Immature natural killer cell (primary cell): ENCODE measurements at regions not wholly inside any gene's neighbourhood (a gene's known extent, or its start where the extent isn't known, plus 50 kb on each side); places are given as distances from the start of the nearest gene placed in this dataset.

Experiments
- DNase-seq, 3 donors: peaks; one replicate each; pipeline ENCODE4 v3.0.0; 2022; ENCODE audit warnings: mixed read lengths in 1 of 3
- H3K27ac Mint-ChIP-seq, 6 donors: one replicate each; pipeline ENCODE4 v1.8.0; 2020; ENCODE audit warnings: mixed read lengths in 6 of 6, mild to moderate bottlenecking in 5 of 6, inconsistent platforms in 4 of 6, moderate library complexity in 3 of 6
- H3K27me3 Mint-ChIP-seq, 3 donors: one replicate each; pipeline ENCODE4 v1.8.0; 2020 to 2021; ENCODE audit warnings: low read depth in 3 of 3, mild to moderate bottlenecking in 3 of 3, mixed read lengths in 3 of 3, moderate library complexity in 3 of 3, inconsistent platforms in 1 of 3
- H3K36me3 Mint-ChIP-seq, 3 donors: one replicate each; pipeline ENCODE4 v1.8.0; 2020; ENCODE audit warnings: mixed read lengths in 3 of 3, inconsistent platforms in 2 of 3, mild to moderate bottlenecking in 2 of 3
- H3K4me1 Mint-ChIP-seq, 2 donors: one replicate each; pipeline ENCODE4 v1.8.0; 2020; ENCODE audit warnings: inconsistent platforms in 2 of 2, mild to moderate bottlenecking in 2 of 2, mixed read lengths in 2 of 2, moderate library complexity in 1 of 2
- H3K4me3 Mint-ChIP-seq, 5 donors: one replicate each; pipeline ENCODE4 v1.8.0; 2020; ENCODE audit warnings: mild to moderate bottlenecking in 5 of 5, mixed read lengths in 5 of 5, inconsistent platforms in 3 of 5, moderate library complexity in 3 of 5
- H3K9me3 Mint-ChIP-seq, 6 donors: one replicate each; pipeline ENCODE4 v1.8.0; 2020; ENCODE audit warnings: mild to moderate bottlenecking in 6 of 6, mixed read lengths in 6 of 6, inconsistent platforms in 4 of 6, moderate library complexity in 3 of 6

- Mint-ChIP-seq H3K27ac (no peak overlapping the region), H3K36me3 (no peaks in the 10 kb centered on the region), H3K9me3 (peaks cover 0 to 2% (median 0%) of the 10 kb centered on the region in 6 donors), H3K4me1 (no peaks in the 10 kb centered on the region), H3K4me3 (no peak overlapping the region), H3K27me3 (no peaks in the 10 kb centered on the region)
- no peak for DNase-seq
Measured at GRCh38 chr13:76214001-76214400, 577.9 kb downstream of the LMO7 start.

GRCh38 chr13:76213423-76213904 lies 577.3 kb downstream of the LMO7 start:
- no peaks in the 10 kb centered on the region for H3K36me3 Mint-ChIP-seq

GRCh38 chr13:76210262-76210661 lies 574.1 kb downstream of the LMO7 start:
- peaks cover 0 to 2% (median 0%) of the 10 kb centered on the region in 6 donors for H3K9me3 Mint-ChIP-seq
- H3K27me3 Mint-ChIP-seq = no peaks in the 10 kb centered on the region
- H3K4me3 Mint-ChIP-seq = no peak overlapping the region
- no peaks in the 10 kb centered on the region for H3K36me3 Mint-ChIP-seq
- H3K27ac Mint-ChIP-seq = no peak overlapping the region
- H3K4me1 Mint-ChIP-seq = no peaks in the 10 kb centered on the region
- DNase-seq = no peak

More at GRCh38 chr13:76213423-76213904, 577.3 kb downstream of the LMO7 start:
- H3K4me3 Mint-ChIP-seq = no peak overlapping the region
- H3K27me3 Mint-ChIP-seq = no peaks in the 10 kb centered on the region
- H3K27ac Mint-ChIP-seq = no peak overlapping the region
- no peak for DNase-seq
- H3K4me1 Mint-ChIP-seq = no peaks in the 10 kb centered on the region
- H3K9me3 Mint-ChIP-seq = peaks cover 0 to 2% (median 0%) of the 10 kb centered on the region in 6 donors

DNA sequence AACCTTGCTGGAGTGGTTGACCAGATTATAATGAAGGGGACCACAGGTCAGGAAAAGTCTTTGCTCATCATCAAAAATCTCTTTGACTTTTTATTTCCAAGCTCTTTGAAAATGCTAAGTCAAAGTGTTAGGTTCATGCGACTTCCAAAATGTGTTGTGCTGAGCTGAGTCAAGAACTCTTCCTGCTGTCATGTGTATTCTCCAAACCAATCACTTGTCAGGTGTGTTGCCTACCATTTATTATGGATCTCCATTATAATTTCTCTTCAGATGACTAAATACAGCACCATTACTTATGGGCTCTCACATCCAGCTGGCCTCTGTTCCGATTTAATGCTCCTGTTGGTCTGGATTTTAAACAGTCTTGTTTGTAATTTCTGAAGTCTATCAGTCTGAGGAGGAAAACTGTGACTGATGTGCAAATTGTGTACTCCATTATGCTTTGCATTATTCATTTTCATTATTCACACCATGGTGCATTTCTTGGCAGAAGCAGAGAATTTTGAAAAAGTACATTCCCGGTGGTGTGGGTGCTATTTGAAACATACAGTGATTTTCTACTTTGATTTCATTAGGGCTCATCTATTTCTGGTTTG lies 562.5 kb downstream of the LMO7 start:
- DNase-seq = no peak
- peaks cover 0 to 3% (median 0%) of the 10 kb centered on the region in 3 donors for H3K36me3 Mint-ChIP-seq
- peaks cover 4 to 31% (median 12%) of the 10 kb centered on the region in 6 donors for H3K9me3 Mint-ChIP-seq
- no peak overlapping the region for H3K4me3 Mint-ChIP-seq
- H3K27me3 Mint-ChIP-seq = peaks cover 0 to 4% (median 0%) of the 10 kb centered on the region in 3 donors
- H3K27ac Mint-ChIP-seq = no peak overlapping the region
- no peaks in the 10 kb centered on the region for H3K4me1 Mint-ChIP-seq

GRCh38 chr13:76189882-76190519 lies 553.9 kb downstream of the LMO7 start:
- H3K36me3 Mint-ChIP-seq = no peaks in the 10 kb centered on the region
- no peaks in the 10 kb centered on the region for H3K4me1 Mint-ChIP-seq
- H3K27me3 Mint-ChIP-seq = peaks cover 2% of the 10 kb centered on the region in 3 donors
- DNase-seq = no peak
- peaks cover 2 to 11% (median 6%) of the 10 kb centered on the region in 6 donors for H3K9me3 Mint-ChIP-seq
- no peak overlapping the region for H3K27ac Mint-ChIP-seq
- H3K4me3 Mint-ChIP-seq = no peak overlapping the region

GRCh38 chr13:76175961-76176725 lies 540.0 kb downstream of the LMO7 start:
- no peak overlapping the region for H3K4me3 Mint-ChIP-seq
- H3K27ac Mint-ChIP-seq = no peak overlapping the region
- no peak for DNase-seq
- peaks cover 0 to 4% (median 1%) of the 10 kb centered on the region in 3 donors for H3K27me3 Mint-ChIP-seq
- peaks cover 0 to 10% (median 3%) of the 10 kb centered on the region in 6 donors for H3K9me3 Mint-ChIP-seq
- H3K4me1 Mint-ChIP-seq = no peaks in the 10 kb centered on the region
- H3K36me3 Mint-ChIP-seq = no peaks in the 10 kb centered on the region

DNA sequence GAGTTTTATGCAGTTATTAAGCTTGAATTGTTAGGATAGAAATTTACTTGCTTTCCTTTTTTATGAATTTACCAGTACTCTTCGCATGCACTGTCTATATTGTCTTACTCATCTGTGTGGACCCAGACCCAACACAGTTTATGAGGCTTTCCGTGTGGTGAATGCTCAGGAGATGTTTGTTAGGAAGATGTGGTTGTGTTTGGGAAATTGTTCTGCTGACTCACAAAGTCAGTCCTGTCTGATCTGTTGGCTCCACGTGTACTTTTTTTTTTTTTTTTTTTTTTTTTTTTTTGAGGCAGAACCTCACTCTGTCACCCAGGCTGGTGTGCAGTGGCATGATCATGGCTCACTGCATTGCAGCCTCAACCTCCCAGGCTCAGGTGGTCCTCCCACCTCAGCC lies 532.5 kb downstream of the LMO7 start:
- no peak overlapping the region for H3K4me3 Mint-ChIP-seq
- H3K27me3 Mint-ChIP-seq = peaks cover 0 to 2% (median 0%) of the 10 kb centered on the region in 3 donors
- no peaks in the 10 kb centered on the region for H3K4me1 Mint-ChIP-seq
- peaks cover 0 to 17% (median 5%) of the 10 kb centered on the region in 6 donors for H3K9me3 Mint-ChIP-seq
- H3K36me3 Mint-ChIP-seq = no peaks in the 10 kb centered on the region
- no peak for DNase-seq
- no peak overlapping the region for H3K27ac Mint-ChIP-seq

- Mint-ChIP-seq H3K27ac (no peak overlapping the region), H3K4me3 (no peak overlapping the region), H3K9me3 (peaks cover 3 to 24% (median 8%) of the 10 kb centered on the region in 6 donors), H3K4me1 (no peaks in the 10 kb centered on the region), H3K27me3 (peaks cover 0 to 2% (median 2%) of the 10 kb centered on the region in 3 donors), H3K36me3 (no peaks in the 10 kb centered on the region)
- no peak for DNase-seq
Measured at GRCh38 chr13:76164290-76164689, 528.2 kb downstream of the LMO7 start.

- no peaks in the 10 kb centered on the region for H3K4me1 Mint-ChIP-seq
- no peak overlapping the region for H3K27ac Mint-ChIP-seq
- no peak overlapping the region for H3K4me3 Mint-ChIP-seq
- DNase-seq = no peak
- H3K9me3 Mint-ChIP-seq = peaks cover 2 to 23% (median 8%) of the 10 kb centered on the region in 6 donors
- H3K27me3 Mint-ChIP-seq = peaks cover 0 to 2% (median 0%) of the 10 kb centered on the region in 3 donors
- H3K36me3 Mint-ChIP-seq = no peaks in the 10 kb centered on the region
Measured at GRCh38 chr13:76163761-76164160, 527.6 kb downstream of the LMO7 start.

DNA sequence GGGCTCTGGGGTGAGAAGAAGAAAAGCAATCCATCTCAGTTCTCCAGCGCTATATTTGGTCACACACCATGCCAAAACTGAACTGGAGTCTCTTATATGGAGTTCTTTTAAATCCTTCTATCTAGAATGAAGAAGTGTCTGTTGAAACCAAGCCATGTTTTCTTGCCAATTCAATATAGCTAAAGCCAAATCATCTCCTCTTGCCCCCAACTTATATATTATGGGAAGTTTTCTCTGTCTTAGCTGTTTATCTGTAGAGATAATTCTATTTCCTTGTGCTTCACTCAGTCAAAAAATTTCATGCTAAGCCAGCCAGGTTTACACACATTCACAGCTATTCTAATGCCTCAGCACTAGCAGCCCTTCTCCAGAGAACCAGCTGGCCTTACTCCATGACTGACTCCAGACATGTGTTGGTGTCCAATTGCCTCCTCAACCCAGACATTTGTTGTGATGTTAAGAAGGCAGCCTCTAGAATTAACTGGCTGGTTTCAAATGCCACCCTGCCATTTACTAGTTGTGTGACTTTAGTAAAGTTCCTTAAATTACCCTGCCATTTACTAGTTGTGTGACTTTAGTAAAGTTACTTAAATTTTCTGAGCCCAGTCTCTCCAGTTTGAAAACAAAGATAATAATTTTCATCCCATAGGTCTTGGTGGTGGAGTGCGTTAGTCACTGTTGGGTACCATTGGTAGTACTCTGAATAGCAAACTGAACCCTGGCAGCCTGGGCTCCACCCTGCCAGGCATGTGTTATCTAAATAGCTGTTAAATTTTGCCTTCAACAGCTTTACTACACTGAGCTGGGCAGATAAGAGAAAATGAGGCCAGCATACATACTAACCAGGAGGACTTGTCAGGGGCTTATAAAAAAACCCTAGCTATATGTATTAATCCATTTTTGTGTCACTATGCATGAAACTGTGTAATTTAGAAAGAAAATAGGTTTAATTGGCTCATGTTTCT lies 525.1 kb downstream of the LMO7 start:
- H3K4me1 Mint-ChIP-seq = no peaks in the 10 kb centered on the region
- DNase-seq = no peak
- no peak overlapping the region for H3K4me3 Mint-ChIP-seq
- H3K9me3 Mint-ChIP-seq = peaks cover 0 to 25% (median 5%) of the 10 kb centered on the region in 6 donors
- H3K27ac Mint-ChIP-seq = no peak overlapping the region
- no peaks in the 10 kb centered on the region for H3K36me3 Mint-ChIP-seq
- H3K27me3 Mint-ChIP-seq = peaks cover 0 to 2% (median 0%) of the 10 kb centered on the region in 3 donors

DNA sequence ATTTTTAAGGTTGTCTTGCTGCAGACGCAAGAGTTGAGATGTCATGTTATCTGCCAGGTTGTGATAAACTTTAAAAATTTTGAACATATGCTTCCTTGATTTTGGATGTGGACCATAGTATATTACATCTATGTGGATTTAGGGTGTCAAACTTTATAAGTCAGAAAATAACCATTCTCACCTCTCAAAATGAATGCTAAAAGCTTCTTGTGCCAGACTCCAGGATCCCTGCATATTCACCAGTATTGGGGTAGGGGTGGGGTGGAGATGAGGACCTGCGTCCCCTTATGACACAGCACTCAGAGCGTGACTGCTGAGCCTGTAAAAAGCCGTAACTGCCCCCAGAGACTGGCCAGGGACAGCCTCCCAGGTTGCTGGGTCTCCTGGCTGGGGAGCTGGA lies 524.4 kb downstream of the LMO7 start:
- H3K36me3 Mint-ChIP-seq = no peaks in the 10 kb centered on the region

DNA sequence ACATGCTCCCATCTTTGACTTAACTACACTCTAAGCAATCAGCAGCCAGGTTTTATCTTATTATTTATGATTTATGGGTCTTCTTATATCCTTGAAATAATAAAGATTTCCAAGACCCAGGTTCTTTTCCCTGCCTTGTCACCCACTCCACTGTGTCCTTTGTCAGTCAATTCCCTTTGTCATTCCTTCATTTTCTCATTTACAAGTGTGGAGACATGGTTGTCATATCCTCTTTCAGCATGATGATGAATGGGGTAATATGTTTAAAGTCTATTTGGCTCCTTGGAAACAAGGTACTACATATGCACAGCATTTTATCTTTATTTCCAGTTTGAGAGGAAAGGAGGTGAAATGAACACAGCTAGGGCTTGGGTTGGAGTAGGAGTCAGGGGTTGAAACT lies 521.8 kb downstream of the LMO7 start:
- Mint-ChIP-seq H3K36me3 (no peaks in the 10 kb centered on the region), H3K4me3 (no peak overlapping the region), H3K4me1 (no peaks in the 10 kb centered on the region), H3K27me3 (no peaks in the 10 kb centered on the region), H3K9me3 (peaks cover 0 to 15% (median 5%) of the 10 kb centered on the region in 6 donors), H3K27ac (no peak overlapping the region)
- no peak for DNase-seq

More for the DNA sequence above, 524.4 kb downstream of the LMO7 start:
- Mint-ChIP-seq H3K4me3 (no peak overlapping the region), H3K4me1 (no peaks in the 10 kb centered on the region), H3K27ac (no peak overlapping the region), H3K27me3 (peaks cover 0 to 2% (median 0%) of the 10 kb centered on the region in 3 donors), H3K9me3 (peaks cover 1 to 25% (median 5%) of the 10 kb centered on the region in 6 donors)
- DNase-seq = no peak

DNA sequence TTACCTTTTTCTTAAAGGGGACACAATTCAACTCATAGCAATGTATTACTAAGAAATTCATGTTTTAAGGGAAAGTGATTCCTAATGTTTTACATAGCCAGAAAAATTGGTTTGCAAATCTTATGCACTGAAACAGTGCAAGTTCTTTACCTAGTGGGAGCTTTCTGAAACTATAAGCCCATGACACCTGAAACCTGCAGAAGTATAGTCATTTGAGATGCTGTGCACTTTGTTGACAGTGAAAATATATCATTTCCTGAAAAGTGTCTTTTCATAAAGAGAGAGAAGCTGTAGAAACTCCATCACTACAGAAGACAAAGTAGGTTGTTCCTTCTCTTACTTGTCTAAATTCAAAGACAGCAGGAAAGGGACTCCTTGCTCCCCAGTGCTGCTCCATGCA lies 517.1 kb downstream of the LMO7 start:
- Mint-ChIP-seq H3K4me3 (no peak overlapping the region), H3K9me3 (peaks cover 0 to 4% (median 1%) of the 10 kb centered on the region in 6 donors), H3K4me1 (no peaks in the 10 kb centered on the region), H3K27ac (no peak overlapping the region), H3K27me3 (no peaks in the 10 kb centered on the region), H3K36me3 (no peaks in the 10 kb centered on the region)
- DNase-seq = no peak
